Astrocyte of the spinal cord (primary cell): ENCODE measurements at regions not wholly inside any gene's neighbourhood (a gene's known extent, or its start where the extent isn't known, plus 50 kb on each side); places are given as distances from the start of the nearest gene placed in this dataset.

ENCODE experiments used
- DNase-seq: peaks from one replicate; pipeline ENCODE4 v3.0.0; 2011; ENCODE audit warnings: low read depth, low spot score
- H3K4me3 ChIP-seq: 2 replicates; pipeline ENCODE4 v1.5.1; 2011; ENCODE audit warnings: low read depth, mild to moderate bottlenecking, low read length, moderate library complexity
- CTCF ChIP-seq: IDR thresholded peaks from 2 replicates; pipeline ENCODE4 v1.5.1; 2012; ENCODE audit warnings: low read depth, mild to moderate bottlenecking, low read length, inconsistent platforms
- in situ Hi-C: cut with HindIII; loops from 2 replicates; pipeline ENCODE4 v1.10.0; 2017; ENCODE audit warnings: low sequenced_read_pairs

- no peak overlapping the region for H3K4me3 ChIP-seq
- in situ Hi-C loops = no loop called here
- TF ChIP-seq CTCF = no peak
- no peak for DNase-seq
These were observed 1649.0 kb downstream of the HACE1 start for GRCh38 chr6:103210686-103211085.

GRCh38 chr6:103198386-103198785, 1661.3 kb downstream of the HACE1 start:
- DNase-seq = no peak
- no peak overlapping the region for H3K4me3 ChIP-seq
- no peak for TF ChIP-seq CTCF
- in situ Hi-C loops = no loop called here

- in situ Hi-C loops = no loop called here
- no peak overlapping the region for H3K4me3 ChIP-seq
- TF ChIP-seq CTCF = no peak
- DNase-seq = no peak
These were observed 1666.3 kb downstream of the HACE1 start for GRCh38 chr6:103193413-103193812.

GRCh38 chr6:103191391-103192093, 1668.2 kb downstream of the HACE1 start:
- H3K4me3 ChIP-seq = no peak overlapping the region
- DNase-seq = no peak
- no peak for TF ChIP-seq CTCF
- in situ Hi-C loops = no loop called here

- in situ Hi-C loops = no loop called here
- H3K4me3 ChIP-seq = no peak overlapping the region
- DNase-seq = no peak
- no peak for TF ChIP-seq CTCF
These were observed 1674.9 kb downstream of the HACE1 start for GRCh38 chr6:103184776-103185175.

- no peak overlapping the region for H3K4me3 ChIP-seq
- in situ Hi-C loops = no loop called here
- no peak for TF ChIP-seq CTCF
- no peak for DNase-seq
These were observed 1675.8 kb downstream of the HACE1 start for GRCh38 chr6:103183831-103184411.
